Astrocyte of the cerebellum (primary cell): ENCODE measurements at regions not wholly inside any gene's neighbourhood (a gene's known extent, or its start where the extent isn't known, plus 50 kb on each side); places are given as distances from the start of the nearest gene placed in this dataset.

Experiments used
- DNase-seq: peaks from one replicate; pipeline ENCODE4 v3.0.0-alpha.2; 2011; ENCODE audit warnings: low read depth
- H3K4me3 ChIP-seq: 2 replicates; pipeline ENCODE4 v1.5.1; 2011; ENCODE audit warnings: mild to moderate bottlenecking, low read depth, low read length, moderate library complexity
- CTCF ChIP-seq: IDR thresholded peaks from 2 replicates; pipeline ENCODE4 v1.5.1; 2012; ENCODE audit warnings: low read length, low read depth, moderate library complexity, mild to moderate bottlenecking; ENCODE audit errors: missing control alignments
- in situ Hi-C: cut with HindIII; loops from 2 replicates; pipeline ENCODE4 v1.10.0; 2017; ENCODE audit warnings: low sequenced_read_pairs

GRCh38 chr13:43991773-43992201, 112.1 kb downstream of the LACC1 start:
- no peak for TF ChIP-seq CTCF
- H3K4me3 ChIP-seq, result no peak overlapping the region
- in situ Hi-C loops, result no loop called here
- DNase-seq, result no peak

- no peak for TF ChIP-seq CTCF
- H3K4me3 ChIP-seq, result no peak overlapping the region
- in situ Hi-C loops, result no loop called here
- no peak for DNase-seq
These were observed 112.5 kb downstream of the LACC1 start for GRCh38 chr13:43992211-43992610.

GRCh38 chr13:43994999-43995859, 115.5 kb downstream of the LACC1 start:
- H3K4me3 ChIP-seq, result no peak overlapping the region
- TF ChIP-seq CTCF, result no peak
- DNase-seq, result no peak
- in situ Hi-C loops, result no loop called here

GRCh38 chr13:43996221-43996620, 116.5 kb downstream of the LACC1 start:
- TF ChIP-seq CTCF, result no peak
- in situ Hi-C loops, result no loop called here
- no peak overlapping the region for H3K4me3 ChIP-seq
- no peak for DNase-seq

- no peak for TF ChIP-seq CTCF
- in situ Hi-C loops, result no loop called here
- H3K4me3 ChIP-seq, result no peak overlapping the region
- no peak for DNase-seq
These were observed 123.8 kb downstream of the LACC1 start for GRCh38 chr13:44003481-44003880.

GRCh38 chr13:44004878-44005277, 125.2 kb downstream of the LACC1 start:
- in situ Hi-C loops, result no loop called here
- no peak for DNase-seq
- no peak overlapping the region for H3K4me3 ChIP-seq
- no peak for TF ChIP-seq CTCF
